K562 (cell line): ENCODE measurements at regions not wholly inside any gene's neighbourhood (a gene's known extent, or its start where the extent isn't known, plus 50 kb on each side); places are given as distances from the start of the nearest gene placed in this dataset.

ENCODE experiments used
- ATAC-seq: fragments of 200-7000 bp; cut with Tn5 transposase; 3 replicates; pipeline ENCODE4 v1.9.1; 2020; ENCODE audit warnings: moderate library complexity
- BruUV-seq: library from RNA; stranded (reverse); fragments of 400-500 nt; replicated peaks from 2 replicates; lab custom pipeline; 2021; lab: Mats Ljungman, UMichigan
- CTCF ChIA-PET: fragments of 300-600 bp; formaldehyde crosslinking; extraction: SDS; loops from one replicate; lab custom pipeline; 2021; ENCODE audit warnings: low intra/inter-chr PET ratio; lab: Yijun Ruan, JAX
- POLR2A ChIA-PET: fragments of 300-600, 350-650 bp; sonication (Branson Sonifier 250); formaldehyde crosslinking; extraction: SDS; loops from one replicate; lab custom pipeline; 2021; ENCODE audit warnings: antibody characterized with exemption, inconsistent platforms; lab: Yijun Ruan, JAX
- DNase-seq, 4 experiments: peaks; one replicate each; pipeline versions ENCODE4 v3.0.0 to v3.0.0-alpha.2; 2011 to 2018; ENCODE audit warnings: low spot score in 3 of 4, mixed read lengths in 3 of 4; ENCODE audit errors: extremely low read depth in 1 of 4
- FAIRE-seq: peaks from 2 replicates; lab custom pipeline; 2011; peaks lifted over from hg19 to GRCh38; lab: Jason Lieb, UNC
- H2AFZ ChIP-seq: 2 replicates; pipeline ENCODE4 v1.6.0; 2011; ENCODE audit warnings: low read depth, low read length, control low read depth, inconsistent platforms
- H3K27ac ChIP-seq: fragments of 200-600 bp; 3 replicates; pipeline ENCODE4 v1.8.0; 2011; ENCODE audit warnings: low read depth, mild to moderate bottlenecking, control low read depth, inconsistent platforms, low read length, moderate library complexity, mixed read lengths; ENCODE audit errors: extremely low read depth
- H3K27me3 ChIP-seq, 2 experiments: fragments of 300-600 bp in 1 of 2; 2 replicates in 1 of 2; 3 replicates in 1 of 2; pipeline versions ENCODE4 v1.6.0 to v1.8.0; 2011; ENCODE audit warnings: inconsistent platforms in 2 of 2, low read length in 2 of 2, mild to moderate bottlenecking in 1 of 2, mixed read lengths in 1 of 2, moderate library complexity in 1 of 2; ENCODE audit not compliant: control insufficient read depth in 2 of 2, insufficient read depth in 2 of 2
- H3K36me3 ChIP-seq: fragments of 300-600 bp; 3 replicates; pipeline ENCODE4 v1.8.0; 2011; ENCODE audit warnings: mild to moderate bottlenecking, low read length, inconsistent platforms; ENCODE audit not compliant: control insufficient read depth, insufficient read depth
- H3K4me1 ChIP-seq, 2 experiments: fragments of 200-600 bp in 1 of 2; replicated peaks in 1 of 2; 2 replicates in 1 of 2; 3 replicates in 1 of 2; pipeline versions ENCODE4 v1.5.1 to v1.8.0; 2011; ENCODE audit warnings: inconsistent platforms in 2 of 2, low read length in 2 of 2, mild to moderate bottlenecking in 1 of 2, mixed read lengths in 1 of 2, moderate library complexity in 1 of 2; ENCODE audit not compliant: control insufficient read depth in 2 of 2, insufficient read depth in 2 of 2
- H3K4me2 ChIP-seq: 2 replicates; pipeline ENCODE4 v1.6.1; 2011; ENCODE audit warnings: low read length, control low read depth, inconsistent platforms, mixed read lengths; ENCODE audit not compliant: insufficient read depth
- H3K4me3 ChIP-seq: fragments of 200-600 bp; sonication (generic), shearing (Covaris generic); 2 replicates; pipeline ENCODE4 v1.5.1; 2016; ENCODE audit warnings: control low read depth, inconsistent platforms
- H3K79me2 ChIP-seq: fragments of 200-600 bp; 3 replicates; pipeline ENCODE4 v1.8.0; 2011; ENCODE audit warnings: low read length, inconsistent platforms; ENCODE audit not compliant: control insufficient read depth, insufficient read depth
- H3K9ac ChIP-seq, 2 experiments: 2 replicates each; pipeline versions ENCODE4 v1.6.0 to v1.6.1; 2011; ENCODE audit warnings: low read depth in 2 of 2, low read length in 2 of 2, control low read depth in 1 of 2, inconsistent platforms in 1 of 2, mild to moderate bottlenecking in 1 of 2, mixed read lengths in 1 of 2; ENCODE audit not compliant: insufficient read depth in 1 of 2
- H3K9me1 ChIP-seq: one replicate; pipeline ENCODE4 v1.6.0; 2011; ENCODE audit warnings: inconsistent platforms, mild to moderate bottlenecking, low read length, moderate library complexity; ENCODE audit not compliant: control insufficient read depth, insufficient read depth
- H3K9me3 ChIP-seq: replicated peaks from 2 replicates; pipeline ENCODE4 v1.5.1; 2011; ENCODE audit warnings: low read depth, low read length, inconsistent platforms; ENCODE audit not compliant: control insufficient read depth, insufficient read depth
- H4K20me1 ChIP-seq: replicated peaks from 2 replicates; pipeline ENCODE4 v1.6.1; 2011; ENCODE audit warnings: low read length, inconsistent platforms, mixed read lengths; ENCODE audit not compliant: control insufficient read depth, insufficient read depth
- MTA1 ChIP-seq: fragments of 450-650 bp; IDR thresholded peaks from 2 replicates; pipeline ENCODE4 v1.6.1; 2017; ENCODE audit warnings: borderline replicate concordance
- WGBS: fragments of 100-300 bp; shearing (Covaris generic); methylation state at CpG from one replicate; pipeline ENCODE4 v1.1.6; 2016; ENCODE audit warnings: low coverage, mixed read lengths; ENCODE audit not compliant: insufficient coverage; ENCODE audit errors: missing lambda C conversion rate; 5-methylcytosine and 5-hydroxymethylcytosine counted together
- in situ Hi-C: fragments of 300-500 bp; cut with MboI; formaldehyde crosslinking; loops from 4 replicates; pipeline ENCODE4 v1.15.0; 2018; ENCODE audit warnings: inconsistent platforms, mixed read lengths
- intact Hi-C: fragments of 100-400 bp; cut with micrococcal nuclease; formaldehyde crosslinking; loops from 2 replicates; pipeline ENCODE4 v1.14.2; 2022
- TF ChIP-seq, protein P1 (sequence below), 2 experiments: fragments of 450-650 bp; IDR thresholded peaks; 2 replicates each; pipeline ENCODE4 v1.6.1; 2018; ENCODE audit warnings: mild to moderate bottlenecking in 2 of 2, low read depth in 1 of 2; ENCODE audit not compliant: partially characterized antibody in 2 of 2

DNA sequence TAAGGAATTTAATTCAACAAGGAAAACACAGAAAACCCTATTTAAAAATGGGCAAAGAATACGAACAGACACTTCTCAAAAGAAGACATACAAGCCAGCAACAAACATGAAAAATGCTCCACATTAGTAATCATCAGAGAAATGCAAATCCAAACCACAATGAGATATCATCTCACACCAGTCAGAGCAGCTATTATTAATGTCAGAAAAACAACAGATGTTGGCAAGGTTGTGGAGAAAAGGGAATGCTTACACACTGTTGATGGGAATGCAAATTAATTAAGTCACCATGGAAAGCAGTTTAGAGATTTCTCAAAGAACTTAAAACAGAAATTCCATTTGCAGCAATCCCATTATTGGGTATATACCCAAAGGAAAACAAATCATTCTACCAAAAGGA, 55.2 kb downstream of the GCC1 start:
- no peaks in the 10 kb centered on the region for H3K79me2 ChIP-seq
- no peak for FAIRE-seq
- no peaks in the 10 kb centered on the region for H3K9me3 ChIP-seq
- POLR2A ChIA-PET = no interaction called here
- no peak overlapping the region for H3K4me3 ChIP-seq
- H3K27ac ChIP-seq = no peak overlapping the region
- no TSS peak for BruUV-seq
- intact Hi-C loops = no loop called here
- no peak for TF ChIP-seq MTA1
- TF ChIP-seq, protein P1, sequence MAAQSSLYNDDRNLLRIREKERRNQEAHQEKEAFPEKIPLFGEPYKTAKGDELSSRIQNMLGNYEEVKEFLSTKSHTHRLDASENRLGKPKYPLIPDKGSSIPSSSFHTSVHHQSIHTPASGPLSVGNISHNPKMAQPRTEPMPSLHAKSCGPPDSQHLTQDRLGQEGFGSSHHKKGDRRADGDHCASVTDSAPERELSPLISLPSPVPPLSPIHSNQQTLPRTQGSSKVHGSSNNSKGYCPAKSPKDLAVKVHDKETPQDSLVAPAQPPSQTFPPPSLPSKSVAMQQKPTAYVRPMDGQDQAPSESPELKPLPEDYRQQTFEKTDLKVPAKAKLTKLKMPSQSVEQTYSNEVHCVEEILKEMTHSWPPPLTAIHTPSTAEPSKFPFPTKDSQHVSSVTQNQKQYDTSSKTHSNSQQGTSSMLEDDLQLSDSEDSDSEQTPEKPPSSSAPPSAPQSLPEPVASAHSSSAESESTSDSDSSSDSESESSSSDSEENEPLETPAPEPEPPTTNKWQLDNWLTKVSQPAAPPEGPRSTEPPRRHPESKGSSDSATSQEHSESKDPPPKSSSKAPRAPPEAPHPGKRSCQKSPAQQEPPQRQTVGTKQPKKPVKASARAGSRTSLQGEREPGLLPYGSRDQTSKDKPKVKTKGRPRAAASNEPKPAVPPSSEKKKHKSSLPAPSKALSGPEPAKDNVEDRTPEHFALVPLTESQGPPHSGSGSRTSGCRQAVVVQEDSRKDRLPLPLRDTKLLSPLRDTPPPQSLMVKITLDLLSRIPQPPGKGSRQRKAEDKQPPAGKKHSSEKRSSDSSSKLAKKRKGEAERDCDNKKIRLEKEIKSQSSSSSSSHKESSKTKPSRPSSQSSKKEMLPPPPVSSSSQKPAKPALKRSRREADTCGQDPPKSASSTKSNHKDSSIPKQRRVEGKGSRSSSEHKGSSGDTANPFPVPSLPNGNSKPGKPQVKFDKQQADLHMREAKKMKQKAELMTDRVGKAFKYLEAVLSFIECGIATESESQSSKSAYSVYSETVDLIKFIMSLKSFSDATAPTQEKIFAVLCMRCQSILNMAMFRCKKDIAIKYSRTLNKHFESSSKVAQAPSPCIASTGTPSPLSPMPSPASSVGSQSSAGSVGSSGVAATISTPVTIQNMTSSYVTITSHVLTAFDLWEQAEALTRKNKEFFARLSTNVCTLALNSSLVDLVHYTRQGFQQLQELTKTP (IDR thresholded peaks at IDR 0.05; ENCODE audit: low read depth in 1 of 2, partially characterized antibody in 2 of 2) = peak in 1 of 2 experiments; percentile 78
- TF ChIP-seq, all 486 proteins: peak for 1
- peaks cover 3 to 15% of the 10 kb centered on the region in 2 experiments; a peak in 3 of 5 replicates for H3K27me3 ChIP-seq
- DNase-seq (no peak), ATAC-seq (no peak)
- H3K36me3 ChIP-seq = no peaks in the 10 kb centered on the region
- H2AFZ ChIP-seq = no peak overlapping the region
- H3K4me1 ChIP-seq = no peaks in the 10 kb centered on the region
- H3K4me2 ChIP-seq = no peak overlapping the region
- H4K20me1 ChIP-seq = no peaks in the 10 kb centered on the region; the same call in 1 of the 2 replicates
- H3K9ac ChIP-seq = no peak overlapping the region
- 0% methylated on average over 1 of the region's 1 CpG for WGBS
- CTCF ChIA-PET = no interaction called here
- H3K9me1 ChIP-seq = no peaks in the 10 kb centered on the region
- in situ Hi-C loops = no loop called here
